Endothelial cell of umbilical vein (primary cell): ENCODE measurements at regions not wholly inside any gene's neighbourhood (a gene's known extent, or its start where the extent isn't known, plus 50 kb on each side); places are given as distances from the start of the nearest gene placed in this dataset.

Experiments
- BruUV-seq: library from RNA; stranded (reverse); fragments of 400-500 nt; replicated peaks from 2 replicates; lab custom pipeline; 2021; lab: Mats Ljungman, UMichigan
- CTCF ChIA-PET: fragments of 300-600, 350-600 bp; sonication (Branson Sonifier 250); formaldehyde crosslinking; loops from one replicate; lab custom pipeline; 2021; ENCODE audit warnings: antibody characterized with exemption, inconsistent platforms; lab: Charles Lee
- POLR2A ChIA-PET: fragments of 300-600, 350-600 bp; sonication (Branson Sonifier 250); formaldehyde crosslinking; loops from one replicate; lab custom pipeline; 2021; ENCODE audit warnings: antibody characterized with exemption, inconsistent platforms; lab: Charles Lee
- DNase-seq: peaks from one replicate; pipeline ENCODE4 v3.0.0-alpha.2; 2011; ENCODE audit warnings: low read depth, low spot score
- FAIRE-seq: peaks from 2 replicates; lab custom pipeline; 2011; peaks lifted over from hg19 to GRCh38; lab: Jason Lieb, UNC
- H2AFZ ChIP-seq: 2 replicates; pipeline ENCODE4 v1.6.0; 2012; ENCODE audit warnings: low read depth, low read length, control low read depth, inconsistent platforms
- H3K27ac ChIP-seq: 2 replicates; pipeline ENCODE4 v1.5.1; 2011; ENCODE audit warnings: low read depth, mild to moderate bottlenecking, control low read depth, low read length, moderate library complexity; ENCODE audit not compliant: insufficient read depth
- H3K27me3 ChIP-seq, 2 experiments: 2 replicates each; pipeline versions ENCODE4 v1.6.0 to v1.6.1; 2011; ENCODE audit warnings: low read length in 2 of 2, mixed read lengths in 1 of 2; ENCODE audit not compliant: control insufficient read depth in 2 of 2, insufficient read depth in 2 of 2
- H3K36me3 ChIP-seq, 2 experiments: 2 replicates in 1 of 2; 3 replicates in 1 of 2; pipeline ENCODE4 v1.5.1; 2011; ENCODE audit warnings: low read length in 2 of 2, mild to moderate bottlenecking in 1 of 2, moderate library complexity in 1 of 2; ENCODE audit not compliant: control insufficient read depth in 2 of 2, insufficient read depth in 2 of 2; ENCODE audit errors: extremely low read depth in 1 of 2
- H3K4me1 ChIP-seq: 3 replicates; pipeline ENCODE4 v1.5.1; 2011; ENCODE audit warnings: mild to moderate bottlenecking, low read length; ENCODE audit not compliant: control insufficient read depth, insufficient read depth; ENCODE audit errors: extremely low read depth
- H3K4me2 ChIP-seq: 2 replicates; pipeline ENCODE4 v1.6.1; 2011; ENCODE audit warnings: low read length, control low read depth, mixed read lengths; ENCODE audit not compliant: insufficient read depth
- H3K4me3 ChIP-seq, 3 experiments: fragments of 200-600 bp in 1 of 3; sonication (generic), shearing (Covaris generic) in 1 of 3; replicated peaks in 1 of 3; 2 replicates each; pipeline ENCODE4 v1.5.1; 2011 to 2016; ENCODE audit warnings: control low read depth in 3 of 3, low read length in 3 of 3, mild to moderate bottlenecking in 2 of 3, inconsistent platforms in 1 of 3, low read depth in 1 of 3, moderate library complexity in 1 of 3; ENCODE audit not compliant: insufficient read depth in 1 of 3
- H3K79me2 ChIP-seq: 2 replicates; pipeline ENCODE4 v1.6.0; 2012; ENCODE audit warnings: low read length, inconsistent platforms; ENCODE audit not compliant: control insufficient read depth, insufficient read depth
- H3K9ac ChIP-seq: replicated peaks from 2 replicates; pipeline ENCODE3; 2011; ENCODE audit warnings: low read length, control low read depth; ENCODE audit not compliant: insufficient read depth; ENCODE audit errors: extremely low read depth
- H3K9me1 ChIP-seq: replicated peaks from 3 replicates; pipeline ENCODE4 v1.6.0; 2011; ENCODE audit warnings: mild to moderate bottlenecking, low read length; ENCODE audit not compliant: control insufficient read depth, insufficient read depth; ENCODE audit errors: extremely low read depth
- H3K9me3 ChIP-seq: replicated peaks from 2 replicates; pipeline ENCODE4 v1.5.1; 2012; ENCODE audit warnings: low read length, inconsistent platforms; ENCODE audit not compliant: control insufficient read depth, insufficient read depth
- H4K20me1 ChIP-seq: replicated peaks from 2 replicates; pipeline ENCODE3; 2011; ENCODE audit warnings: mild to moderate bottlenecking, low read length; ENCODE audit not compliant: control insufficient read depth, insufficient read depth; ENCODE audit errors: extremely low read depth
- EZH2 ChIP-seq: IDR thresholded peaks from 2 replicates; pipeline ENCODE4 v1.6.1; 2012; ENCODE audit warnings: borderline replicate concordance, low read depth, mild to moderate bottlenecking, moderate library complexity, low read length, inconsistent platforms; ENCODE audit not compliant: severe bottlenecking
- GATA2 ChIP-seq: IDR thresholded peaks from 2 replicates; pipeline ENCODE4 v1.7.0; 2011; ENCODE audit warnings: low read depth, mild to moderate bottlenecking, moderate library complexity, mixed read lengths, low read length; ENCODE audit not compliant: insufficient read length, insufficient read depth
- MYC ChIP-seq: IDR thresholded peaks from one replicate; pipeline ENCODE4 v1.6.1; 2011; ENCODE audit warnings: mild to moderate bottlenecking, low read depth, low read length
- POLR2A ChIP-seq: IDR thresholded peaks from 2 replicates; pipeline ENCODE4 v1.6.1; 2012; ENCODE audit warnings: low read depth, mild to moderate bottlenecking, control low read depth, low read length
- POLR2AphosphoS5 ChIP-seq: IDR thresholded peaks from 2 replicates; pipeline ENCODE4 v1.6.1; 2012; ENCODE audit warnings: low read depth, mild to moderate bottlenecking, control low read depth, low read length, moderate library complexity; ENCODE audit not compliant: insufficient read depth
- dilution Hi-C: fragments of 300-500 bp; cut with MboI; formaldehyde crosslinking; loops from one replicate; pipeline ENCODE4 v1.15.0; 2019; ENCODE audit warnings: low sequenced_read_pairs; ENCODE audit not compliant: extremely low pct_ligation_motif_present
- intact Hi-C: fragments of 100-400 bp; cut with micrococcal nuclease; formaldehyde crosslinking; loops from one replicate; pipeline ENCODE4 v1.10.0; 2022
- TF ChIP-seq, protein P1 (sequence below), 2 donors: IDR thresholded peaks; 1 replicate in 1 of 2; 2 replicates in 1 of 2; pipeline ENCODE4 v1.5.1; 2011; ENCODE audit warnings: low read length in 2 of 2, mild to moderate bottlenecking in 2 of 2, moderate library complexity in 2 of 2, control low read depth in 1 of 2, inconsistent platforms in 1 of 2, low read depth in 1 of 2; ENCODE audit not compliant: insufficient read depth in 1 of 2; ENCODE audit errors: extremely low read depth in 1 of 2
- TF ChIP-seq, protein P2 (sequence below): IDR thresholded peaks from 2 replicates; pipeline ENCODE4 v1.6.1; 2011; ENCODE audit not compliant: insufficient read depth, insufficient read length

DNA sequence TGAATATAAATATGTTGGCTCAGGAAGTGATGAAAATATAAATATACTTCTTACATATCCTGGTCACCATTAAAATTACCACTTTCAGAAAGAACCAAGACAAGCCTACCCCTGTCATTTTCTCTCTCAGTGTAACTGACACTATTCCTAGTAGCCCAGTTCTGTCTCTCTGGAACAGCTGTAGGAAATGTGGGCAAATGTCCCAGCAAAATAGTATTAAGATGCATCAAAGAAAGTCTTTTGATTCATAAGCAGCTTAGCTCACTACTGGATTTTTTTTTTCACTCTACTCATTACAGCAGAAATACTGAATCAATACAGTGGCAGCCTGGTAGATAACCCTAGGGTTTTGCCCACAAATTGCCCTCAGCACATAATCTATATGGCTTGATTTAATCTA, 290.9 kb downstream of the DNAJB9 start:
- POLR2A ChIA-PET: no interaction called here
- no peak overlapping the region for H3K27ac ChIP-seq
- intact Hi-C loops: no loop called here
- H3K36me3 ChIP-seq: no peaks in the 10 kb centered on the region
- DNase-seq (no peak), FAIRE-seq (no peak)
- H3K4me2 ChIP-seq: no peak overlapping the region
- no peaks in the 10 kb centered on the region for H3K9me3 ChIP-seq
- no peaks in the 10 kb centered on the region for H3K4me1 ChIP-seq
- H3K9me1 ChIP-seq: no peaks in the 10 kb centered on the region
- TF ChIP-seq, protein P1, sequence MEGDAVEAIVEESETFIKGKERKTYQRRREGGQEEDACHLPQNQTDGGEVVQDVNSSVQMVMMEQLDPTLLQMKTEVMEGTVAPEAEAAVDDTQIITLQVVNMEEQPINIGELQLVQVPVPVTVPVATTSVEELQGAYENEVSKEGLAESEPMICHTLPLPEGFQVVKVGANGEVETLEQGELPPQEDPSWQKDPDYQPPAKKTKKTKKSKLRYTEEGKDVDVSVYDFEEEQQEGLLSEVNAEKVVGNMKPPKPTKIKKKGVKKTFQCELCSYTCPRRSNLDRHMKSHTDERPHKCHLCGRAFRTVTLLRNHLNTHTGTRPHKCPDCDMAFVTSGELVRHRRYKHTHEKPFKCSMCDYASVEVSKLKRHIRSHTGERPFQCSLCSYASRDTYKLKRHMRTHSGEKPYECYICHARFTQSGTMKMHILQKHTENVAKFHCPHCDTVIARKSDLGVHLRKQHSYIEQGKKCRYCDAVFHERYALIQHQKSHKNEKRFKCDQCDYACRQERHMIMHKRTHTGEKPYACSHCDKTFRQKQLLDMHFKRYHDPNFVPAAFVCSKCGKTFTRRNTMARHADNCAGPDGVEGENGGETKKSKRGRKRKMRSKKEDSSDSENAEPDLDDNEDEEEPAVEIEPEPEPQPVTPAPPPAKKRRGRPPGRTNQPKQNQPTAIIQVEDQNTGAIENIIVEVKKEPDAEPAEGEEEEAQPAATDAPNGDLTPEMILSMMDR (IDR thresholded peaks at IDR 0.05; ENCODE audit: extremely low read depth in 1 of 2, insufficient read depth in 1 of 2, low read depth in 1 of 2, low read length in 2 of 2): no peak
- TF ChIP-seq POLR2AphosphoS5: no peak
- TF ChIP-seq EZH2: no peak
- no peak for TF ChIP-seq POLR2A
- no peak for TF ChIP-seq GATA2
- TF ChIP-seq, protein P2, sequence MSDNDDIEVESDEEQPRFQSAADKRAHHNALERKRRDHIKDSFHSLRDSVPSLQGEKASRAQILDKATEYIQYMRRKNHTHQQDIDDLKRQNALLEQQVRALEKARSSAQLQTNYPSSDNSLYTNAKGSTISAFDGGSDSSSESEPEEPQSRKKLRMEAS: no peak
- no peak for TF ChIP-seq MYC
- no peak overlapping the region for H3K4me3 ChIP-seq
- no TSS peak for BruUV-seq
- H3K27me3 ChIP-seq: no peaks in the 10 kb centered on the region
- no peaks in the 10 kb centered on the region for H4K20me1 ChIP-seq
- H3K79me2 ChIP-seq: no peaks in the 10 kb centered on the region
- CTCF ChIA-PET: no interaction called here
- no peak overlapping the region for H3K9ac ChIP-seq
- H2AFZ ChIP-seq: no peak overlapping the region
- dilution Hi-C loops: no loop called here
